K562 (cell line): ENCODE measurements at regions not wholly inside any gene's neighbourhood (a gene's known extent, or its start where the extent isn't known, plus 50 kb on each side); places are given as distances from the start of the nearest gene placed in this dataset.

Experiments
- CBX1 ChIP-seq: sonication (generic); IDR thresholded peaks from 2 replicates; pipeline ENCODE4 v1.6.1; 2016; ENCODE audit warnings: antibody characterized with exemption, low read depth, mild to moderate bottlenecking
- FOXA3 ChIP-seq, 2 experiments: fragments of 450-650 bp in 1 of 2; sonication (generic) in 1 of 2; formaldehyde crosslinking; IDR thresholded peaks in 1 of 2; conservative IDR thresholded peaks in 1 of 2; 2 replicates each; pipeline versions ENCODE4 v1.4.0 to v1.8.0; 2020 to 2022; ENCODE audit warnings: mild to moderate bottlenecking in 2 of 2, missing genetic modification reagents in 1 of 2
- HMGN3 ChIP-seq: IDR thresholded peaks from 2 replicates; pipeline ENCODE4 v1.6.1; 2011; ENCODE audit warnings: borderline replicate concordance, low read depth, mild to moderate bottlenecking, mixed read lengths, low read length; ENCODE audit not compliant: insufficient read length; ENCODE audit errors: extremely low read depth
- JUND ChIP-seq, 2 experiments: IDR thresholded peaks; 2 replicates in 1 of 2; 3 replicates in 1 of 2; pipeline ENCODE4 v1.6.1; 2011; ENCODE audit warnings: borderline replicate concordance in 2 of 2, low read depth in 2 of 2, low read length in 2 of 2, improper control_type of control experiment in 1 of 2, missing biosample characterization in 1 of 2, missing genetic modification characterization in 1 of 2, missing genetic modification reagents in 1 of 2
- MYNN ChIP-seq, 2 experiments: sonication (generic); formaldehyde crosslinking in 1 of 2; IDR thresholded peaks; 2 replicates each; pipeline versions ENCODE4 v1.5.0 to v1.6.1; 2016 to 2020; ENCODE audit warnings: antibody characterized with exemption in 1 of 2, missing genetic modification reagents in 1 of 2
- PKNOX1 ChIP-seq: fragments of 450-650 bp; IDR thresholded peaks from 2 replicates; pipeline ENCODE4 v1.6.1; 2016
- SOX6 ChIP-seq: fragments of 450-650 bp; IDR thresholded peaks from 2 replicates; pipeline ENCODE4 v1.6.1; 2014; ENCODE audit warnings: mild to moderate bottlenecking
- TBL1XR1 ChIP-seq, 2 experiments: IDR thresholded peaks; 2 replicates each; pipeline ENCODE4 v1.6.1; 2012; ENCODE audit warnings: improper control_type of control experiment in 2 of 2, low read length in 2 of 2, mild to moderate bottlenecking in 1 of 2
- TOE1 ChIP-seq, 2 experiments: fragments of 450-650 bp in 1 of 2; sonication (generic) in 1 of 2; formaldehyde crosslinking in 1 of 2; IDR thresholded peaks; 2 replicates each; pipeline versions ENCODE4 v1.7.1 to v1.8.0; 2016 to 2022; ENCODE audit warnings: borderline replicate concordance in 2 of 2, mild to moderate bottlenecking in 2 of 2, antibody characterized with exemption in 1 of 2, inconsistent platforms in 1 of 2, low read depth in 1 of 2, missing genetic modification reagents in 1 of 2, moderate library complexity in 1 of 2
- TSC22D4 ChIP-seq: fragments of 450-650 bp; IDR thresholded peaks from 2 replicates; pipeline ENCODE4 v1.6.1; 2016; ENCODE audit warnings: missing genetic modification characterization, missing biosample characterization, control low read depth
- ZBTB40 ChIP-seq, 2 experiments: fragments of 450-650 bp in 1 of 2; sonication (generic) in 1 of 2; formaldehyde crosslinking in 1 of 2; IDR thresholded peaks; 2 replicates each; pipeline versions ENCODE4 v1.7.1 to v1.9.0; 2016 to 2022; ENCODE audit warnings: inconsistent platforms in 1 of 2, mild to moderate bottlenecking in 1 of 2, missing genetic modification reagents in 1 of 2
- ZBTB9 ChIP-seq: fragments of 450-650 bp; formaldehyde crosslinking; IDR thresholded peaks from 2 replicates; pipeline ENCODE4 v1.4.0; 2020; ENCODE audit warnings: mild to moderate bottlenecking, moderate library complexity

GRCh38 chrX:52261463-52262194 lies 76.9 kb downstream of the MAGED4 start (continued):
- peak; percentile 83 for TF ChIP-seq ZBTB40 (IDR thresholded peaks at IDR 0.05)
- no peak for TF ChIP-seq ZBTB40 (CRISPR knock-in tag; IDR thresholded peaks at IDR 0.05)
- TF ChIP-seq FOXA3 (CRISPR knock-in tag; conservative IDR thresholded peaks at IDR 0.05 in 1 of 2, IDR thresholded peaks at IDR 0.05 in 1 of 2) = no peak
- TF ChIP-seq JUND (IDR thresholded peaks at IDR 0.05; ENCODE audit: borderline replicate concordance, low read depth, low read length) = 0 out of 2 replicates have a peak, but pooled peaks have one; percentile 25
- TF ChIP-seq JUND (tag; IDR thresholded peaks at IDR 0.05; ENCODE audit: borderline replicate concordance, low read depth, low read length) = no peak
- TF ChIP-seq TBL1XR1 (IDR thresholded peaks at IDR 0.05; ENCODE audit: low read length in 2 of 2) = peak in 1 of 2 experiments; percentile 49; a peak in 1 of 4 replicates
- TF ChIP-seq HMGN3 = no peak
- no peak for TF ChIP-seq ZBTB9 (CRISPR knock-in tag)
- 0 out of 2 replicates have a peak, but pooled peaks have one; percentile 40 for TF ChIP-seq MYNN (IDR thresholded peaks at IDR 0.05)
- no peak for TF ChIP-seq MYNN (CRISPR knock-in tag; IDR thresholded peaks at IDR 0.05)
- TF ChIP-seq TOE1 (IDR thresholded peaks at IDR 0.05; ENCODE audit: borderline replicate concordance) = peak; percentile 70; the same call in 1 of the 2 replicates
- TF ChIP-seq TOE1 (CRISPR knock-in tag; IDR thresholded peaks at IDR 0.05; ENCODE audit: borderline replicate concordance, low read depth) = no peak
- TF ChIP-seq CBX1 = no peak
- no peak for TF ChIP-seq TSC22D4
- TF ChIP-seq PKNOX1 = peak; percentile 92
- 0 out of 2 replicates have a peak, but pooled peaks have one; percentile 12 for TF ChIP-seq SOX6
